ENCODE measurements at regions not wholly inside any gene's neighbourhood (a gene's known extent, or its start where the extent isn't known, plus 50 kb on each side); places are given as distances from the start of the nearest gene placed in this dataset.

DNA sequence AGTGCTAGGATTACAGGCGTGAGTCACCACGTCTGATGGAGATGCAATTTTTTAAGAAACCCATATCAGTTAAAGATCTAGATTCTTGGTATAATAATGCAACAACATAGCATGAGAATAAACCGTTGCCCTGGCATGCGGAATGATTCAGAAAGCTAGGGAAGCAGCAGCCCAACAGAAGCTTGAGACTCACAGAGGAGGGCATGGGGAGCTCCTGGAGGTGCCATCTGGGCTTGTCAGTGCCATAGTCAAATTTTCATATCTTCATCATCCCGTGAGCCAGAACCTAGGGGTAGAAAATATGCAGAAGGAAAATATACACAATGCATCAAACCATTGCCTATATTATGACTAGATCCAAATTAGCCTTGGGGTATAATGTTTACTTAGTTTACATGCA lies 118.7 kb upstream of the ADAMTS16 start:
- ChIA-PET POLR2A (no interaction called here), CTCF (no interaction called here)
- ATAC-seq, result no peak
- WGBS (ENCODE audit: missing lambda C conversion rate), result 25% methylated on average over 5 of the region's 5 CpGs
- TF ChIP-seq ZNF302 (CRISPR knock-in tag; IDR thresholded peaks at IDR 0.05), result no peak
- no peak for TF ChIP-seq ESRRA (IDR thresholded peaks at IDR 0.05; ENCODE audit: borderline replicate concordance, low read length)
- TF ChIP-seq, protein P1, sequence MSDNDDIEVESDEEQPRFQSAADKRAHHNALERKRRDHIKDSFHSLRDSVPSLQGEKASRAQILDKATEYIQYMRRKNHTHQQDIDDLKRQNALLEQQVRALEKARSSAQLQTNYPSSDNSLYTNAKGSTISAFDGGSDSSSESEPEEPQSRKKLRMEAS (IDR thresholded peaks at IDR 0.05), result no peak
- TF ChIP-seq, protein P2, sequence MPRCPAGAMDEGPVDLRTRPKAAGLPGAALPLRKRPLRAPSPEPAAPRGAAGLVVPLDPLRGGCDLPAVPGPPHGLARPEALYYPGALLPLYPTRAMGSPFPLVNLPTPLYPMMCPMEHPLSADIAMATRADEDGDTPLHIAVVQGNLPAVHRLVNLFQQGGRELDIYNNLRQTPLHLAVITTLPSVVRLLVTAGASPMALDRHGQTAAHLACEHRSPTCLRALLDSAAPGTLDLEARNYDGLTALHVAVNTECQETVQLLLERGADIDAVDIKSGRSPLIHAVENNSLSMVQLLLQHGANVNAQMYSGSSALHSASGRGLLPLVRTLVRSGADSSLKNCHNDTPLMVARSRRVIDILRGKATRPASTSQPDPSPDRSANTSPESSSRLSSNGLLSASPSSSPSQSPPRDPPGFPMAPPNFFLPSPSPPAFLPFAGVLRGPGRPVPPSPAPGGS (IDR thresholded peaks at IDR 0.05), result no peak
- no peak for TF ChIP-seq HEYL (CRISPR knock-in tag; IDR thresholded peaks at IDR 0.05)
- TF ChIP-seq, protein P3, sequence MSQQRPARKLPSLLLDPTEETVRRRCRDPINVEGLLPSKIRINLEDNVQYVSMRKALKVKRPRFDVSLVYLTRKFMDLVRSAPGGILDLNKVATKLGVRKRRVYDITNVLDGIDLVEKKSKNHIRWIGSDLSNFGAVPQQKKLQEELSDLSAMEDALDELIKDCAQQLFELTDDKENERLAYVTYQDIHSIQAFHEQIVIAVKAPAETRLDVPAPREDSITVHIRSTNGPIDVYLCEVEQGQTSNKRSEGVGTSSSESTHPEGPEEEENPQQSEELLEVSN (IDR thresholded peaks at IDR 0.05; ENCODE audit: borderline replicate concordance, low read depth), result no peak
- no peak for TF ChIP-seq NPAS2 (CRISPR knock-in tag; IDR thresholded peaks at IDR 0.05; ENCODE audit: borderline replicate concordance)
- TF ChIP-seq TP53 (CRISPR knock-in tag; IDR thresholded peaks at IDR 0.05), result no peak
- TF ChIP-seq, protein P4, sequence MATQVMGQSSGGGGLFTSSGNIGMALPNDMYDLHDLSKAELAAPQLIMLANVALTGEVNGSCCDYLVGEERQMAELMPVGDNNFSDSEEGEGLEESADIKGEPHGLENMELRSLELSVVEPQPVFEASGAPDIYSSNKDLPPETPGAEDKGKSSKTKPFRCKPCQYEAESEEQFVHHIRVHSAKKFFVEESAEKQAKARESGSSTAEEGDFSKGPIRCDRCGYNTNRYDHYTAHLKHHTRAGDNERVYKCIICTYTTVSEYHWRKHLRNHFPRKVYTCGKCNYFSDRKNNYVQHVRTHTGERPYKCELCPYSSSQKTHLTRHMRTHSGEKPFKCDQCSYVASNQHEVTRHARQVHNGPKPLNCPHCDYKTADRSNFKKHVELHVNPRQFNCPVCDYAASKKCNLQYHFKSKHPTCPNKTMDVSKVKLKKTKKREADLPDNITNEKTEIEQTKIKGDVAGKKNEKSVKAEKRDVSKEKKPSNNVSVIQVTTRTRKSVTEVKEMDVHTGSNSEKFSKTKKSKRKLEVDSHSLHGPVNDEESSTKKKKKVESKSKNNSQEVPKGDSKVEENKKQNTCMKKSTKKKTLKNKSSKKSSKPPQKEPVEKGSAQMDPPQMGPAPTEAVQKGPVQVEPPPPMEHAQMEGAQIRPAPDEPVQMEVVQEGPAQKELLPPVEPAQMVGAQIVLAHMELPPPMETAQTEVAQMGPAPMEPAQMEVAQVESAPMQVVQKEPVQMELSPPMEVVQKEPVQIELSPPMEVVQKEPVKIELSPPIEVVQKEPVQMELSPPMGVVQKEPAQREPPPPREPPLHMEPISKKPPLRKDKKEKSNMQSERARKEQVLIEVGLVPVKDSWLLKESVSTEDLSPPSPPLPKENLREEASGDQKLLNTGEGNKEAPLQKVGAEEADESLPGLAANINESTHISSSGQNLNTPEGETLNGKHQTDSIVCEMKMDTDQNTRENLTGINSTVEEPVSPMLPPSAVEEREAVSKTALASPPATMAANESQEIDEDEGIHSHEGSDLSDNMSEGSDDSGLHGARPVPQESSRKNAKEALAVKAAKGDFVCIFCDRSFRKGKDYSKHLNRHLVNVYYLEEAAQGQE (IDR thresholded peaks at IDR 0.05), result no peak
- TF ChIP-seq CBX8 (IDR thresholded peaks at IDR 0.05), result no peak
- no peak for TF ChIP-seq CHD4 (IDR thresholded peaks at IDR 0.05; ENCODE audit: borderline replicate concordance)
- no peak for TF ChIP-seq HOXB13 (CRISPR knock-in tag; IDR thresholded peaks at IDR 0.05; ENCODE audit: low read depth)
- TF ChIP-seq, protein P5, sequence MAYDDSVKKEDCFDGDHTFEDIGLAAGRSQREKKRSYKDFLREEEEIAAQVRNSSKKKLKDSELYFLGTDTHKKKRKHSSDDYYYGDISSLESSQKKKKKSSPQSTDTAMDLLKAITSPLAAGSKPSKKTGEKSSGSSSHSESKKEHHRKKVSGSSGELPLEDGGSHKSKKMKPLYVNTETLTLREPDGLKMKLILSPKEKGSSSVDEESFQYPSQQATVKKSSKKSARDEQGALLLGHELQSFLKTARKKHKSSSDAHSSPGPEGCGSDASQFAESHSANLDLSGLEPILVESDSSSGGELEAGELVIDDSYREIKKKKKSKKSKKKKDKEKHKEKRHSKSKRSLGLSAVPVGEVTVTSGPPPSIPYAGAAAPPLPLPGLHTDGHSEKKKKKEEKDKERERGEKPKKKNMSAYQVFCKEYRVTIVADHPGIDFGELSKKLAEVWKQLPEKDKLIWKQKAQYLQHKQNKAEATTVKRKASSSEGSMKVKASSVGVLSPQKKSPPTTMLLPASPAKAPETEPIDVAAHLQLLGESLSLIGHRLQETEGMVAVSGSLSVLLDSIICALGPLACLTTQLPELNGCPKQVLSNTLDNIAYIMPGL (CRISPR knock-in tag; IDR thresholded peaks at IDR 0.05; ENCODE audit: borderline replicate concordance), result no peak
- no peak for TF ChIP-seq CBX2 (IDR thresholded peaks at IDR 0.05; ENCODE audit: borderline replicate concordance, low read depth)
- no peak for TF ChIP-seq FOSL2 (IDR thresholded peaks at IDR 0.05)
- no peak for TF ChIP-seq FOSL2 (CRISPR knock-in tag; IDR thresholded peaks at IDR 0.05)
- TF ChIP-seq ZSCAN20 (CRISPR knock-in tag; IDR thresholded peaks at IDR 0.05), result no peak
- no peak for TF ChIP-seq JUNB (IDR thresholded peaks at IDR 0.05)
- TF ChIP-seq, protein P6, sequence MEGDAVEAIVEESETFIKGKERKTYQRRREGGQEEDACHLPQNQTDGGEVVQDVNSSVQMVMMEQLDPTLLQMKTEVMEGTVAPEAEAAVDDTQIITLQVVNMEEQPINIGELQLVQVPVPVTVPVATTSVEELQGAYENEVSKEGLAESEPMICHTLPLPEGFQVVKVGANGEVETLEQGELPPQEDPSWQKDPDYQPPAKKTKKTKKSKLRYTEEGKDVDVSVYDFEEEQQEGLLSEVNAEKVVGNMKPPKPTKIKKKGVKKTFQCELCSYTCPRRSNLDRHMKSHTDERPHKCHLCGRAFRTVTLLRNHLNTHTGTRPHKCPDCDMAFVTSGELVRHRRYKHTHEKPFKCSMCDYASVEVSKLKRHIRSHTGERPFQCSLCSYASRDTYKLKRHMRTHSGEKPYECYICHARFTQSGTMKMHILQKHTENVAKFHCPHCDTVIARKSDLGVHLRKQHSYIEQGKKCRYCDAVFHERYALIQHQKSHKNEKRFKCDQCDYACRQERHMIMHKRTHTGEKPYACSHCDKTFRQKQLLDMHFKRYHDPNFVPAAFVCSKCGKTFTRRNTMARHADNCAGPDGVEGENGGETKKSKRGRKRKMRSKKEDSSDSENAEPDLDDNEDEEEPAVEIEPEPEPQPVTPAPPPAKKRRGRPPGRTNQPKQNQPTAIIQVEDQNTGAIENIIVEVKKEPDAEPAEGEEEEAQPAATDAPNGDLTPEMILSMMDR (IDR thresholded peaks at IDR 0.05), result no peak
- Histone ChIP-seq H3K4me2 (no peak overlapping the region), H3K27ac (no peak overlapping the region), H3K4me1 (no peaks in the 10 kb centered on the region), H3K9me3 (no peaks in the 10 kb centered on the region), H3K4me3 (no peak overlapping the region)
- no peak for FAIRE-seq
- no peak for DNase-seq (ENCODE audit: low read depth in 1 of 2, low spot score in 1 of 2)
